GM18909 (cell line): ENCODE measurements at regions not wholly inside any gene's neighbourhood (a gene's known extent, or its start where the extent isn't known, plus 50 kb on each side); places are given as distances from the start of the nearest gene placed in this dataset.
"Not testable (repeated sequence)": the region's sequence is repeated elsewhere in the genome, so short reads cannot be mapped to it uniquely, and the experiment has no call there.

Experiments
- ATAC-seq: cut with Tn5 transposase; IDR thresholded peaks from one replicate; pipeline ENCODE4 v1.9.1; 2021; ENCODE audit warnings: mild to moderate bottlenecking; ENCODE audit not compliant: unreplicated experiment, poor library complexity

DNA sequence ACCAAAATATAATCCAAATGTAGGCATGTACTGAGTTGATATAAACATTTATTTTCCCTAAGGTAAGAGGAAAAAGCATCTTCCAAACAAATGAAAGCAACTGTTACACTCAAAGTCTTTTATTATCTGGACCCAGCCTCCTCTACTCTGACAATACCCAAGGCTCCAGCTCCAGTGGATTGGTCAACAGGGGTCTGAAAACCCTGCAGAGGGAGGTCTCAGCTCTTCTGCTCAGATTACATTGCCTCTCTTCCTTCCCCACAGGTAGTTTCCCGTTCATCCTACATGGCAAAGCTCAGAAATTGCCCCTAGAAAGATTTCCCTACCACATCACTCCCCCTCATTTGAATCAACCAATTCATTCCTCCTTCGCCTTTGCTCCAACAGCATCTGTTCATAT, 457.0 kb downstream of the METTL4 start:
- ATAC-seq: no peak

DNA sequence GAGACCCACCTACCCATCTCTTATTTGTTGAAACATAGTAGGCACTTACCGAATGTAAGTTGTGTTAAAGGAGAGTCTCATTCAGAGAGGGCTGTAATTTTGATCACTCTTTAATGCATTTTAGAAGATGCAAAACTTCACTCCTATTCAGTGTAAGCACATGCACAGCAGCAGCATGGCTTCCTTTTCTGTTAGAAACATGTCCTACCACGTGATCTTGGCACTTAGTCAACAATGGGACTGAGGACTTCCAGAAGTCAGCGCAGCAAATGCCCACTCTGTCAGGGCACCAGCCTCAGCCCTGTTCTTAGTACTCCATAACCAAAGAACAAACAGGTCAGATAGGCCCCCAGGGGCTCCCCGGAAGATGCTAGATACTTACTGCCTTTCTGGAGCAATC, 456.5 kb downstream of the METTL4 start:
- no peak for ATAC-seq

DNA sequence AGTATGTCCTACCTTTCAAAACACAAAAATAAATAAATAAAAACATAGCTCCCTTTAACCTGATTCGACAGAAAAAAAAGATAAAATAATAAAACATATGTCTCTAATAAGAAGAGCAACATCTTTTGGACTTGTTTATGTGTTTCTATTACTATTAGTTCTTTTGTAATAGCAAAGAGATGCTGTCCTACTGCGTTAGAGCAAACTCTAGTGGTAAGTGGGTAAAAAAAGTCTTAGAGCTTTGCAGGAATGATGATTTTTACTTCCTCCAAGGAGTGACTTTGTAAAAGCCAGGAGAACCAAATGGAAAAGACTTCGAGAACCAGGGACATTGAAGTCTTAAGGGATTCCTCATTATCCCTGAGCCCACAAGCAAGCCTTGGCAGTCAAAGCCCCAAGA, 450.1 kb downstream of the METTL4 start:
- no peak for ATAC-seq

DNA sequence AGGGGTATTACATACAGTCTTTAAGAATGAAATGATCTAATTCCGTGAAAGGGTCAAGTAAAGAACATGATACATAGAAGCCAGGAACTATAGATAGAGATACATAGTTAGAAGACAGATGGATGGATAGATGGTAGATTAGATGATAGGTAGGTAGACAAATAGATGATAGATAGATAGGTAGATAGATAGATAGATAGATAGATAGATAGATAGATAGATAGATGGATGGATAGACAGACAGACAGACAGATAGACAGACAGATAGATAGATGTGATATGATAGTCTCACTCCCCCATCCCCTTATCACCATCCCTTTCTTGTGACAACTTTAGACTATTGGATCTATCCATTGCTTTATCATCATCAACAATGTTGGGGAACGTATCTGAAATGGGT, 448.2 kb downstream of the METTL4 start:
- ATAC-seq: no peak

DNA sequence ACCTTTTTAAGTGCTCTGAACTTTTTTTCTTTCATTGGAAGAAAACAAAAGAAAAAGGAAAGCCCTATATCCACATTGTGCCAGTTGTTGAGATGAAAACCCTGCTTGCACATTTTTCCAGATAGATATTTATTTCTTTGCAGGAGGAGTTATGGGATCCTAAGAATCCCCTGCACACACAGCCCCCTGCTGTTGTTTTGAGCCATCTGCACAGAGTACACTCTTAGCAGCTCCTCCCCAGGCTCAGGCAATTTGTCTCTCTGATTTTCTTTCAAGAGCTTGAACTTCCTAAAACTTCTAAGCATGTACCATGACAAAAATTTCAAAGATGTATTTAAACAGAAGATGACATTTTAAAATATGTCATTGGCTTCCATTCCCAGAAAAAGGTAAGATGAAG, 436.9 kb downstream of the METTL4 start:
- no peak for ATAC-seq

DNA sequence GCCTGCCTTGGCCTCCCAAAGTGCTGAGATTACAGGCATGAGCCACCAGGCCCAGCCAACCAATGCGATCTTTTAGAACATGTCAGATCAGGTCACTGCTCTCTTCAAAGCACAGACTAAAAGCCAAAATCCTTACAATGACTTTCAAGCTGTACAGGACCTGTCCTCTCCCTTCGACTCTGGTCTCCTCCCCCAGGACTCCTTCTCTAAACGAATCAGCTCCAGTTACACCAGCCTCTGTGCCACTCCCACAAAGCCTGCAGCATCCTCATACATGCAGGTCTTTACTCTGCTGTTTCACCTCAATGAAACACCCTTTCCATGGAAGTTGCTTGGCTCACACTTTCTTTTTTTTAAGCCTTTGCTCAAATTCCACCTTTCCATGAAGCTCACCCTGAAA, 436.0 kb downstream of the METTL4 start:
- ATAC-seq: no peak

DNA sequence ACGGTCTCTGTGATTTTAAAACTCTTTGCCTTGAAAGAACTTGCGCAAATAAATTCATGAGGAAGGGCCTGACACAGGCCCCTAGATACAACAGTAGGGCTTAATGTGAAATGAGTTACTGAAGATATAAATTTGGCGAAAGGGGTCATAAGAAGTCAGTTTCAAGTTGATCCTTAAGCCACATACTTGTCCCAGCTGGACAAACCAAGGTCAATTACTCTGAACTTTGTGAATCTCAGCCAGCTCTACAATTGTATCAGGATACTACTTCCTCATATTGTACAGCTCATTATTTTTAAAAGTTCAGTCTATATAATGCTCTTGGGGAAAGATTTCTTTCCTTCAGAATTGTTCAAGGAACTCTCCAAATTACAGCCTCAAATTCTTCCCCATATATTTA, 432.8 kb downstream of the METTL4 start:
- ATAC-seq: no peak

DNA sequence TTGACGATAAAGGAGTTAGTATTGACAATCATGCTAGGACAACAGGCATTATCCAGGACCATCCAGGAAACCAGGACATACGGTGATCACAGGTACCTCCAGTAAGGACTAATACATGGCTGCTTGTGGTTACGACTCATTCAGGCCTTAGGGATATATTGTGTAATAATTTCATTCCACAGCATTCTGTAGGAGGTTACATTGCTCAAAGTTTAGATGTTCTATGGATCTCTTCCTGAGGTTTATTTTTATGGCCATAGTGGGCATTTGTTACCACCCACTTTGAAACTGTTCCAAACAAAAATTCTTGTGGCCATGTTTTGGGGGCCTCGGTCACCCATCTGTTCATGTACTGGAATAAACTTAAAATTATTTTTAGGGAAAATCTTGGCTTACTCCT, 431.6 kb downstream of the METTL4 start:
- no peak for ATAC-seq

DNA sequence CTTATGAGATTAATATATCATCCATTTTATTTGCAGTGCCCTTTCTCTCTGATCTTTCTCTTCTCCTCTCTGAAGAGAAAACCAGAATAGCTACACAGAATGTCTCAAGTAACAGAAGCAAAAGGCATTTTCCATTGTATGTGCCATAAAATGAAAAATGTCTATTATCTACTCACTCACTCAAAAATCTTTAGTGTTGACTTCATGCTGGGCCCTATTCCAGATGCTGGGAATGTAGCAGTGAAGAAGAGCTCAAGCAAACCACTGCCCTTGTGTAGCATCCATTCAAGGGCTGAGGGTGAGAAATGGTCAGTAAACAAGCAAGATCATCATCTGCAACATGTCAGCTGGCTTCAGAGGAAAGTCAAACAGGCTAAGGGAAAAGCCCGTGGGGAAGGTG, 427.7 kb downstream of the METTL4 start:
- ATAC-seq: no peak

DNA sequence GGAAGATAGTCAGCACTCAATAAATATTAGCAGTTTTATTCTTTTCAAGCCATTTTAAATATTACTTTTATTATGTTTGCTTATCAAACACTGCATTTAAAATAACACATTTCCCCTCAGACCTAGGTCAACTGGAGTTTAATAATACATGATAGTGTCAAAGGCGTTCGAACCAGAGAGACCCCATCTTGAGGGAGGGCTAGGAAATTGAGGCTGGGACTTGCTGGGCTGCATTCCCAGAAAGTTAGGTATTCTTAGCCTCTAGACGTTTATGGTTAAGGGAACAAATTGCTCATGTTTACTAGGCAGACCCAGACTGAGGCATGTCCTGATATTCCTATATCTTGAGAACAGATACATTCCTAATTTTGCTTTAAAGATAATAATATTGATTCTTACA, 426.5 kb downstream of the METTL4 start:
- ATAC-seq: no peak

DNA sequence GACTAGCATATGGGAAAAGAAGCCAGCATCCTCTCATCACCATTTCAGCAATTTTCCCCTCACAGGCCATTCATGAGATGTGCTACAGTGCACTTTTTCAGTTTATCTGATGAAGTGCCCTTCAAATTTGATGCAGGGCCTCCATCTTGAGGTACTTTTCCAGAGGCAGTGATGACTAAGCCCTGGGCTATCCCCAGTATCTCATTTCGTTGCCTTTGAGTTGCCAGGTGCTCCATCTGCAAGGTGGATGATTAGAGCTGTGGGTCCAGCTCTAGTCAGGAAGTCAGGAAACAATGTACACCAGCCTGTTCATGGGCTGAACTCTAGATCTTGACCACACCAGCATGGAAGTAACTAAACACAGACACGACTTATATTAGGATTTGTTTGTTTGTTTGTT, 425.2 kb downstream of the METTL4 start:
- no peak for ATAC-seq

DNA sequence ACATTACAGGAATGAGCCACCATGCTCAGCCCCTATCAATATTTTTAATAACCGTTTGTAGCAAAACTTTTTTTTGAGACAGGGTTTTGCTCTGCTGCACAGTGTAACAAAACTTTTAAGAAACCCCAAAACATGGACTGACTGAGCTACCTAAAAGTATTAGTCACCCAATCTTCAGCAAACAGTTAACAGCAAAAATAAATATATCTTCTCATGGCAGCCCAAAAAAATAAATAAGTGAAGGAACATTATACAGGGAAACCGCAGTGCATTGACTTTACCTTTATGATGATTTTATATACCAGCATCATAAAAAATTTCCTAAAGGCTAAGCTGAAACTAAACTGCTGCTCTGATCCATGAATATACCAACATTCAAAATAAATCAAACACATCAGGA, 424.6 kb downstream of the METTL4 start:
- no peak for ATAC-seq

DNA sequence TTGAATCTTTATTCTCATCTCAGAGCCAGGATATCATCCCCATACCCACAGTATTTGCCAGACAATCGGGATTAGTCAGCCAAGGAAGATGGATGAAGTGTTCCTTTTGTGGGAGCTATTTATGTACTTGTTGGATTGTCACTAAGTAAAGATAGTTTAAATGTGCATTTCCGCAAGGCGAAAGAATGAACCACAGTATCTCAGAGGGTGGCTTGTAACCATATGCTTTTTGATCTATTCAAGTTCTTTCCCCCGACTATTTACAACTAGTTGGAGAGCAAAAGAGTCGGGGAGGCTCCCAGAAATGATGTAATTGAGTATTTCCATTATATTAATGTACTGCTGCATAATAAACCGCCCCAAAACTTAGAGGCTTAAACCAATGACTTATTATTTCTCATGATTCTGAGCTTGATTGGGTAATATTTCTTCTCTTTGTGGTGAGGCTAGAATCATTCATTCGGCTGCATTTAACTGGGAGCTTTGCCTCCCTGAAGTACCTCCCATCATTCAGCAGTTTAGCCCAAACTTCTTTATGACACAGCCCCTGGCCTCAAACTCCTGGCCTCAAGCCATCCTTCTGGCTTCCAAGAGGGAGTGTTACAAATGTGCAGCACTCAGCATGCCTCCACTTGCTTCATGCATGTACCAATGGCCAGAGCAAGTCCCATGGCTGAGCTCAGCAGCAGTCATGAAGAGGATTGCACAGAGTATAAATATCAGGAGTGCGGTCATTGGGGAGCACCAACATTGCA, 423.7 kb downstream of the METTL4 start:
- ATAC-seq: no peak

DNA sequence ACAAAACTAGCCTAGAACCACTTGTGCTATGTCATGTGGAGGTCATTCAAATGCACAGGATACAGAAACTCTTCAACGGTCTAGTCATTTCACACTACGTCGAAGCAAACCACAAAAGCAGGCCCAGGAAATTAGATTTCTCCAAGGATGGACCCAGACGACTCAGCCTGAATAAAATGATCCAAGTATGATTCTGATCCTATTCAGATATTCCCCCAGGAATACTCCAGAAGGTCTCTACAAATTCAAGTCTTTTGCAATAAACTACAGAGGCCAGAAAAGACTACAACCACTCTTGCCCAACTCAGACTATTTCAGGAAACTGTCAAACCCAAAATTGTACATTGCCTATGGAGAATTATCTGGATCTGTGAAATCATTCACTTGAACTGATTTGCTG, 422.5 kb downstream of the METTL4 start:
- no peak for ATAC-seq

DNA sequence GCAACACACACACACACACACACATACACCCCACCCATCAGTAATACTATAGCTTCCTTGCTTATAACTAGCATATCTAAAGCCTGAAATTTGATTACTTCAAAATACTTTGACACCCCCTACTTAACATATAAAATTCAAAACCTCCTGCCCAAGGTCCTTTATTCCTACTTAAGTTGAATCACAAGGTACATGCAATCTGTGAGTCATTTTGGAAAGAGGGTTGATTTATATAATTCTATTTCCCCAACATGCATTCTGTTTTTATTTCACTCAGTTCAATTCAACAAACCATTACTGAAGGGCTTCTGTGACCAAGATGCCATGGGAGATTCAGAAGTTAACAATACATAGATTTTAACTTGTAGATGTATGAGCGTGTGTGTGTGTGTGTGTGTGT, 420.7 kb downstream of the METTL4 start:
- no peak for ATAC-seq

DNA sequence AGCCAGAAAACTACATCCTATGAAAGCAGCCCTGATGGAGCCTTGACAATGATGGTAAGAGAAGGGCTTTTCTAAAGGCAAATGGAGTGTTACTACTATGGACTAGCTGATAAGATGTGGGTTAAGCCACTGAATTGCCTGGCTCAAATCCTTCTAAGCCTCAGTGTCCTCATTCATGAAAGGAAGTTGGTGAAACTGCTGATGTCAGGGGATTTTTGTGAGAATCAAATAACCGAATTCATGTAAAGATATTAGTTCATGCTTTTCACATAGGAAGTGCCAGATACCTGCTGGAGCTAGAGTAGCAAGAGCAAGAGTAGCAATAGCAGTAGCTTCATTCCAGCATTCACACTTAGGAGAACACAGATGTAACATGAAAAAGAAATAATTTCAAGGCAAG, 417.0 kb downstream of the METTL4 start:
- ATAC-seq: no peak

DNA sequence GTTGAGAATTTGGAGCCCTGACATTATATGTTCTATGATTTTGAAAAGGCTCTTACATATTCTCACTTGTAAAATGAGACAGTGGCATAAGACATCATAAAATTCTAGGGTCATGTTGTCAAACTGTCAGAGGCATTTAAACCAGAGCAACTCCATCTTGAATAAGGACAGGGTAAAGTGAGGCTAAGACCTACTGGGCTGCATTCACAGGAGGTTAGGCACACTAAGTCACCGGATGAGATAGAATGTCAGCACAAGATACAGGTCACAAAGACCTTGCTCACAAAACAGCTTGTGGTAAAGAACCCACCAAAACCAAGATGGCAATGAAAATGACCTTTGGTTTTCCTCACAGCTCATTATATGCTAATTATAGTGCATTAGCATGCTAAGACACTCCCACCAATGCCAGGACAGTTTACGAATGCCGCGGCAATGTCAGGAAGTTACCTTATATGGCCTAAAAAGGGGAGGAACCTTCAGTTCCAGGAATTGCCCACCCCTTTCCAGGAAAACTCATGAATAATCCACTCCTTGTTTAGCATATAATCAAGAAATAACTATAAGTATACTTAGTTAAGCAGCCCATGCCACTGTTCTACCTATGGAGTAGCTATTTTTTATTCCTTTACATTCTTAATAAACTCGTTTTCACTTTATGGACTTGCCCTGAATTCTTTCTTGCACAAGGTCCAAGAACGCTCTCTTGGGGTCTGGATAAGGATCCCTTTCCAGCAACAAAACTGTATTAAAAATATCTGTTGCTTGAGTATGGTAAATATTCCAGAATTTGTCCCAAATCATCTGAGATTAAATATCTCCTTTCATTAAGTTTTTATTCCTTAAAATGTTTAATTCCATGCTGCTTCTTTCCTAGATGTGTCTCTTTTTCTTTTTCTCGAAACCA, 406.4 kb downstream of the METTL4 start:
- no peak for ATAC-seq

DNA sequence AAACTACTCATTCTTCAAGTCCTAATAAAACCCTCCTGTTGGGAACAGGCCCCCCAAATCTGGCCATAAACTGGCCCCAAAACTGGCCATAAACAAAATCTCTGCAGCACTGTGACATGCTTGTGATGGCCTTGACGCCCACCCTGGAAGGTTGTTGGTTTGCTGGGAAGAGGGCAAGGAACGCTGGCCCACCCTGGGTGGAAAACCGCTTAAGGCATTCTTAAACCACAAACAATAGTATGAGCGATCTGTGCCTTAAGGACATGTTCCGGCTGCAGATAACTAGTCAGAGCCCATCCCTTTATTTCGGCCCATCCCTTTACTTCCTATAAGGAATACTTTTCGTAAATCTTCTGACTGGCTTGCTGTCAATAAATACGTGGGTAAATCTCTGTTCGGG, 404.4 kb downstream of the METTL4 start:
- not testable (repeated sequence) for ATAC-seq

DNA sequence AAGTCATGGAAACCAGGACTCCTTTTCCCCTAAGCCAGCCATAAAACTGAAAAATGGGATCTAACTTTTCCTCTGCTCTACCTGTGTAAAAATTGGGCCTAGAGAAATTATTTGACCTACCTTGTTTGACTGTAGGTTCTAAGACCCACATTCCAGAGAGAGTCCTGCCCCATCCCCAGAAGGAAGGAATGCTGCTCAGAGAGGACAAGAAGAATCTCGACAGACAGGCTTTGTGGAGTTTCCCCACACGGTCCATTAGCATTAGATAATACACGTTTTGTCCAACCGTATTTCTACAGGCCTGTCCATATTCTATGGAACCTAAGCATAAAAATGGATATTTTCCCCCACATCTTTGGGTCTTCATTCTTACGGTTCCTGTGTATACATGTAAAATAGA, 403.3 kb downstream of the METTL4 start:
- no peak for ATAC-seq

DNA sequence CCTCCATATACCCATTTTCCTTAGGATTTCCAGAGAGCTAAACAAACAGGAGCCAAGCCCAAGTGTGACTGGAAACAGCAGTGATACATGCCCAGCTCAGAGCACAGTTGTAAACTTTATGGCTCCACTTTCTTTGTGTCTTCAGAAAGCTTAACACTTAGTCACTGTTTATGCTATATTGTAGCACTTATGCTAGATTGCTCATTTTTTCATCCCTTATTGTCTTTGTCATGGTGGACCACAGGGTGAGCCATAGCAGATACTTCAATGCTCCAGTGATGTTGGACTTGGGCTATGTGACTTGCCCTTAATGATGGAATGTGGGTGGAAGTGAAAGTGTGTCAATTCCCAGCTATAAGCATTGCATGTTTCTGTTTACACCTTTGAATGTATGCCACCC, 401.6 kb downstream of the METTL4 start:
- ATAC-seq: no peak

DNA sequence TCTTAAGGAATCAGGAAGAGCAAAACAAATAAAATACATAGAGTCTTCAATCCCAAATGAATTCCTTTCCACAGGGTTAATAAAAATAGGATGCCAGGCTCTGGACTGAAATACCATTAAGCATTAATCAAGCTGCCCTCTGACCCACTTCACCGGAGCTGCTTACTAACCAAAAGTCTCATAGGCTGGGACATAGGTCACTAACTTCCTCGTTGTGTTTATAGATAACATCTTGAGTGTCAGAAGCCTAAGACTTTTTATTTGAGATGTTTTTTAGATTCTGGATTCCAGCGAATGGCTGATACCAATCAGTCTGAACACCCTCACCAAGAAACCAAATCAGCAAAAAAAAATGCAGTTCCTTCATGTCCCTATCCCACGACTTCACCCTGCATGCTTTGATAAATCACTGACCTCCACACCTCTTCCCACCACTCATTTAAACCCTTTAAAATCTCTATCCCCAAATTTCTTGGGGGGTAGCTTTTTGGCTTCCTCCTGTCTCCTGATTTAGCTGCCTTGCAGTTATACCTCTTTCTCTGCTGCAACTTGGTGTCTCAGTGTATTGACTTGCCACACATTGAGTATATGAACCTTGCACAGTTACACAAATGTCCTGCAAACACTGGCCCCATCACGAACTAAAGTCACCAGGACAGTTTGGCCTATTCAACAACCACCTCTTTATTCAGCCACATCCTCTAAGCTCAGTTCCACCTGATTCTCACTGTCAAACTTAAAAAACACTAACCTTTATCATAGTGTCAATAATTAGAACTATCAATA, 399.3 kb downstream of the METTL4 start:
- ATAC-seq: no peak
